CD4-positive, alpha-beta memory T cell (primary cell): ENCODE measurements at regions not wholly inside any gene's neighbourhood (a gene's known extent, or its start where the extent isn't known, plus 50 kb on each side); places are given as distances from the start of the nearest gene placed in this dataset.

Experiments used
- CTCF ChIA-PET: fragments of 350-600 bp; sonication (Branson Sonifier 250); formaldehyde crosslinking; loops from one replicate; lab custom pipeline; 2021; ENCODE audit warnings: inconsistent platforms; ENCODE audit not compliant: partially characterized antibody; lab: Charles Lee
- POLR2A ChIA-PET: fragments of 350-600 bp; sonication (Branson Sonifier 250); formaldehyde crosslinking; loops from one replicate; lab custom pipeline; 2021; ENCODE audit not compliant: partially characterized antibody; lab: Charles Lee
- DNase-seq, 5 donors: peaks; one replicate each; pipeline versions ENCODE4 v3.0.0 to v3.0.0-alpha.2; 2020 to 2022; ENCODE audit warnings: mixed read lengths in 1 of 5
- H3K27ac ChIP-seq: one replicate; pipeline ENCODE4 v1.7.0; 2013; ENCODE audit warnings: low read depth, low read length
- H3K27me3 ChIP-seq: 2 replicates; pipeline ENCODE4 v1.7.0; 2013; ENCODE audit warnings: mild to moderate bottlenecking, low read length, moderate library complexity; ENCODE audit not compliant: insufficient read depth
- H3K36me3 ChIP-seq: 2 replicates; pipeline ENCODE4 v1.7.0; 2013; ENCODE audit warnings: mild to moderate bottlenecking, low read length, moderate library complexity; ENCODE audit not compliant: insufficient read depth
- H3K4me1 ChIP-seq: 2 replicates; pipeline ENCODE4 v1.7.0; 2013; ENCODE audit warnings: mild to moderate bottlenecking, low read length, moderate library complexity; ENCODE audit not compliant: insufficient read depth
- H3K4me3 ChIP-seq, 2 donors: one replicate each; pipeline ENCODE4 v1.7.0; 2013; ENCODE audit warnings: low read length in 2 of 2, mild to moderate bottlenecking in 1 of 2
- H3K9me3 ChIP-seq, 2 donors: one replicate each; pipeline ENCODE4 v1.7.0; 2013; ENCODE audit warnings: low read length in 2 of 2, control low read depth in 1 of 2; ENCODE audit not compliant: control insufficient read depth in 1 of 2
- H3K27ac Mint-ChIP-seq, 7 donors: one replicate each; pipeline ENCODE4 v1.8.0; 2020 to 2021; ENCODE audit warnings: mixed read lengths in 7 of 7, mild to moderate bottlenecking in 6 of 7, inconsistent platforms in 3 of 7, moderate library complexity in 3 of 7
- H3K27me3 Mint-ChIP-seq, 2 donors: one replicate each; pipeline ENCODE4 v1.8.0; 2020 to 2021; ENCODE audit warnings: mixed read lengths in 2 of 2
- H3K36me3 Mint-ChIP-seq, 2 donors: one replicate each; pipeline ENCODE4 v1.8.0; 2020 to 2021; ENCODE audit warnings: mixed read lengths in 2 of 2, inconsistent platforms in 1 of 2, mild to moderate bottlenecking in 1 of 2
- H3K4me1 Mint-ChIP-seq, 4 donors: one replicate each; pipeline ENCODE4 v1.8.0; 2020 to 2021; ENCODE audit warnings: mixed read lengths in 4 of 4, mild to moderate bottlenecking in 1 of 4
- H3K4me3 Mint-ChIP-seq, 8 donors: one replicate each; pipeline ENCODE4 v1.8.0; 2020 to 2021; ENCODE audit warnings: mixed read lengths in 8 of 8, mild to moderate bottlenecking in 7 of 8, moderate library complexity in 6 of 8, inconsistent platforms in 3 of 8
- H3K9me3 Mint-ChIP-seq, 8 donors: one replicate each; pipeline ENCODE4 v1.8.0; 2020 to 2021; ENCODE audit warnings: mixed read lengths in 8 of 8, mild to moderate bottlenecking in 5 of 8, inconsistent platforms in 3 of 8, moderate library complexity in 1 of 8
- intact Hi-C: fragments of 100-400 bp; cut with micrococcal nuclease; formaldehyde crosslinking; loops from one replicate; pipeline ENCODE4 v1.15.1; 2023

DNA sequence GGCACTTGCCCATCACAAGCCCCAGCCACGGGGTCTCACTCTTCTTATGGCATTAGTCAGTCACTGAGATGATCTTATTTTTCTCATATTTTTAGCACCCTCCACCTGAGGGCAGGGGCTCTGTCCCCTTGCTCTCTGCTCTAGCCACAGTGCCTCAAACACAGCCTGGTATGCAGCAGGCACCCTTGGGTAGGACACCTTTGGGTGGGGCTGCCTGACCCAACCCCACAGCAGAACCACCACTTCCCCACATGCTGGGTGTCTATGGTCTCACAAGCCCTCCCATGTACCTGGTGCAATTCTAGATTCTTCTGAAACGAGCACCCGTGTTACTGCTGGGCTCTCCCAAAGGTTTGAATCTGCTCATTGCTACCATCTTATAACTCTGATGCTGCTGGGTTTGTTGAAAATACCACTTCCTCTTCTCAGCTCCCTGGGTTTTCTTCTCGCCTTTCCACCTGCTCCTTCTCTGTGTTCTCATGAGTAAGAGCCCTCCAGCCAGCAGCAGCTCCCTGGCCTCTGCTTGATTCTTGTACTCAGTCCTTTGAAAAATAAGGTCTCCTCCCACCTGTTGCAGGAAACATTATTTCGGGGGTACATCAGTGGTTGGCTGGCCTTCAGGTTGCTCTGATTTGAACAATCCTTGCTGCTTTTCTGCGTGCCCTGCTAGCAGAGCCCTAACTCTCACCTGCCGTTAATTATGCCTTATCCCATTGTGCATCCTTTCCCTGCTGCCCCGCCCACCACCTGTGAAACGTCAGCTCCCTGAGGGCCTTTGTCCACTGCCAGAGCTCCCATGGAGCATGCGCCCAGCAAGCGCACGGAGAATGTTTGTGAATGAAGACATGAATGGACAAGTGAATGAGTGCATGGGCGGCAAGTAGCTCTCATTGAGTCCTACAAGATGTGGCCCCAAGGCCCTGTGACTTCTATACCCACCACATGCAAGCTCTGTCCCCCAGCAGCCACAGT is 1181.6 kb downstream of the TBC1D22A start:
- POLR2A ChIA-PET = no interaction called here

DNA sequence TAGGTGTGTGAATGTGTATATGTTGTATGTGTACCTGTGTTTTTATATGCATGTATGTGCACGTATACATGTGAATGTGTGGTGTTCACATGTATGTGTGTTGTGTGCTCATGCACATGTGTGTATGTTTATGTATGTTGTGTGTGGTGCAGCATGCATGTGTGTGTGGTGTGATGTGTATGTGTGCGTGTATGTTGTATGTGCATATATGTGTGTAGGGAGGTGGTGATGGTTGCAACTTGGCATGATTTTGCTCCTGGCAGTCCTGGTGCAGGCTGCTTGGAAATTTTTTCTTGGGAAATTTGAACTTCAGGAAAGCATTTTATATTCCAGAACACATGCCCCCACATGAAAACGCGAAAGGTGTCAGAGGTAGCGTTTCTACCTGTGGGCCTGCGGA is 1177.8 kb downstream of the TBC1D22A start:
- Histone ChIP-seq H3K27me3 (no peaks in the 10 kb centered on the region), H3K4me1 (no peaks in the 10 kb centered on the region), H3K27ac (no peak overlapping the region), H3K36me3 (no peaks in the 10 kb centered on the region), H3K9me3 (no peaks in the 10 kb centered on the region), H3K4me3 (no peak overlapping the region)
- Mint-ChIP-seq H3K27me3 (peaks cover 3 to 7% of the 10 kb centered on the region in 2 donors), H3K9me3 (peaks cover 0 to 22% (median 7%) of the 10 kb centered on the region in 8 donors), H3K4me3 (no peak overlapping the region), H3K27ac (no peak overlapping the region), H3K4me1 (no peaks in the 10 kb centered on the region), H3K36me3 (no peaks in the 10 kb centered on the region)
- POLR2A ChIA-PET = no interaction called here
- CTCF ChIA-PET = no interaction called here
- intact Hi-C loops = no loop called here
- no peak for DNase-seq

More for the DNA sequence above, 1181.6 kb downstream of the TBC1D22A start:
- CTCF ChIA-PET = no interaction called here
- intact Hi-C loops = no loop called here
- Mint-ChIP-seq H3K4me3 (no peak overlapping the region), H3K27ac (no peak overlapping the region), H3K9me3 (peaks cover 0 to 5% (median 0%) of the 10 kb centered on the region in 8 donors), H3K4me1 (no peaks in the 10 kb centered on the region), H3K36me3 (no peaks in the 10 kb centered on the region), H3K27me3 (peaks cover 3 to 10% of the 10 kb centered on the region in 2 donors)
- Histone ChIP-seq H3K27me3 (no peaks in the 10 kb centered on the region), H3K27ac (no peak overlapping the region), H3K36me3 (no peaks in the 10 kb centered on the region), H3K9me3 (no peaks in the 10 kb centered on the region), H3K4me3 (no peak overlapping the region), H3K4me1 (no peaks in the 10 kb centered on the region)
- DNase-seq = no peak

- Histone ChIP-seq H3K27ac (no peak overlapping the region), H3K36me3 (no peaks in the 10 kb centered on the region), H3K4me1 (no peaks in the 10 kb centered on the region), H3K4me3 (no peak overlapping the region), H3K27me3 (no peaks in the 10 kb centered on the region), H3K9me3 (no peaks in the 10 kb centered on the region)
- no peak for DNase-seq
- intact Hi-C loops = no loop called here
- Mint-ChIP-seq H3K4me3 (no peak overlapping the region), H3K36me3 (no peaks in the 10 kb centered on the region), H3K4me1 (no peaks in the 10 kb centered on the region), H3K27me3 (peaks cover 5% of the 10 kb centered on the region in 2 donors), H3K9me3 (peaks cover 0 to 34% (median 23%) of the 10 kb centered on the region in 8 donors), H3K27ac (no peak overlapping the region)
- ChIA-PET CTCF (no interaction called here), POLR2A (no interaction called here)
These were observed 1171.4 kb downstream of the TBC1D22A start for GRCh38 chr22:47933891-47934290.

DNA sequence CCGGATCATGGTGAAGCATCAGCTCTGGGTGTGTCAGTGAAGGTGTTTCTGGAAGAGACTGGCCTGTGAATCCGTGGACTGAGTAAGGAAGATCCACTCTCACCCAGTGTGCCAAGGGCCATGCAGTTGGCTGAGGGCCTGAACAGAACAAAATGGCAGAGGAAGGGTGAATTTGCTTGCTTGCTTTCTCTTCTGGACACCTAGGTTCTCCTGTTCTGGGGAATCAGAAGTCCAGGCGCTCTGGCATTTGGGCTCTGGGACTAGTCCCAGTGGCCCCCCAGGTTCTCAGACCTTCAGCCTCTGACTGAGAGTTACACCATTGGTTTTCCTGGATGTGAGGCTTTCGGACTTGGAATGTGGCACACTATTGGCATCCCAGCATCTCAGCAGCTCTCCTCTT is 1170.8 kb downstream of the TBC1D22A start:
- Mint-ChIP-seq H3K4me3 (no peak overlapping the region), H3K36me3 (no peaks in the 10 kb centered on the region), H3K27me3 (peaks cover 5 to 7% of the 10 kb centered on the region in 2 donors), H3K27ac (no peak overlapping the region), H3K9me3 (peaks cover 0 to 34% (median 23%) of the 10 kb centered on the region in 8 donors), H3K4me1 (no peaks in the 10 kb centered on the region)
- POLR2A ChIA-PET = no interaction called here
- Histone ChIP-seq H3K9me3 (no peaks in the 10 kb centered on the region), H3K27ac (no peak overlapping the region), H3K4me3 (no peak overlapping the region), H3K4me1 (no peaks in the 10 kb centered on the region), H3K27me3 (no peaks in the 10 kb centered on the region), H3K36me3 (no peaks in the 10 kb centered on the region)
- intact Hi-C loops = no loop called here
- CTCF ChIA-PET = no interaction called here
- no peak for DNase-seq

DNA sequence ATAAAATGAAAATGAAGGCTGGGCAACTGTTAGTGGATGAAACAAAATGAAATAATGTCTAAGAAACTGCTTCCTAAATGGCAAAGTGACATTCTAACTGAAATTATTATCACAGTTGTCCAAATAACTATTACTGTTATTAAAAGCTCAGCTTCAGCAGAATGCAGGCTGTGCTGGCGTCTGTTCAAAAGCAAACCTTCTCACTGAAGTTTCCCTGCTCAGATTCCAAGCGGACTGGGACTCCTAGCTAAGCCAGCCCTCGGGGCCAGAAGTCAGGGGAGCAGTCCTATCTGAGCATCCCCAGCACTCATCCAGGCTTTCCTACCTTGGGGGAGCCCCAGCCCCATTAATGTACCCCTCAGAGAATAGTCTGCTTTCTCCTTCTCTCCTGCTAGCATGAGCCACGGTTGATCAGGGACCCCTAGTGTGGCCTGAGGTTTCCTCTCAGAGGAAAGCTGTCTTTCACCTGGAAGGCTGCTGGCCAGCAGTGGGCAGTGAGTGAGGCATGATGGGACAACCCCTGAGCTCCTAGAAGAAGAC is 1167.3 kb downstream of the TBC1D22A start:
- H3K4me1 ChIP-seq = no peaks in the 10 kb centered on the region
- H3K36me3 Mint-ChIP-seq = no peaks in the 10 kb centered on the region
- POLR2A ChIA-PET = no interaction called here

DNA sequence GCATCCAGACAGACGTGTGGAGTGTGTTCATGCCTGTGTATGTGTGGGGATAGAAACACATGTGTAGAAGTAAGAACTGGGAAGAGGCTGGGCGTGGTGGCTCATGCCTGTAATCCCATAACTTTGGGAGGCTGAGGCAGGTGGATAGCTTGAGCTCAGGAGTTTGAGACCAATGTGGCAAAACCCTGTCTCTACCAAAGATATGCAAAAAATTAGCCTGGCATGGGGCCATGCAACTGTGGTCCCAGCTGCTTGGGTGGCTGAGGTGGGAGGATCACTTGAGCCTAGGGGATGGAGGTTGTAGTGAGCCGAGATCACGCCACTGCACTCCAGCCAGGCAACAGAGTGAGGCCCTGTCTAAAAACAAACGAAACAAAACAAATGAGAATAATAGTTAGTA is 1166.6 kb downstream of the TBC1D22A start:
- Mint-ChIP-seq H3K4me3 (no peak overlapping the region), H3K27me3 (peaks cover 5 to 11% of the 10 kb centered on the region in 2 donors), H3K4me1 (no peaks in the 10 kb centered on the region), H3K9me3 (peaks cover 0 to 18% (median 6%) of the 10 kb centered on the region in 8 donors), H3K36me3 (no peaks in the 10 kb centered on the region), H3K27ac (no peak overlapping the region)
- Histone ChIP-seq H3K27ac (no peak overlapping the region), H3K4me1 (no peaks in the 10 kb centered on the region), H3K27me3 (no peaks in the 10 kb centered on the region), H3K9me3 (no peaks in the 10 kb centered on the region), H3K36me3 (no peaks in the 10 kb centered on the region), H3K4me3 (no peak overlapping the region)
- intact Hi-C loops = no loop called here
- ChIA-PET CTCF (no interaction called here), POLR2A (no interaction called here)
- no peak for DNase-seq

More for the DNA sequence above, 1167.3 kb downstream of the TBC1D22A start:
- Mint-ChIP-seq H3K9me3 (peaks cover 0 to 23% (median 12%) of the 10 kb centered on the region in 8 donors), H3K4me3 (no peak overlapping the region), H3K27ac (no peak overlapping the region), H3K27me3 (peaks cover 5 to 11% of the 10 kb centered on the region in 2 donors), H3K4me1 (no peaks in the 10 kb centered on the region)
- no peak for DNase-seq
- Histone ChIP-seq H3K4me3 (no peak overlapping the region), H3K36me3 (no peaks in the 10 kb centered on the region), H3K9me3 (no peaks in the 10 kb centered on the region), H3K27me3 (no peaks in the 10 kb centered on the region), H3K27ac (no peak overlapping the region)
- intact Hi-C loops = no loop called here
- CTCF ChIA-PET = no interaction called here

GRCh38 chr22:47928631-47929030 is 1166.2 kb downstream of the TBC1D22A start:
- no peaks in the 10 kb centered on the region for H3K9me3 ChIP-seq
- H3K4me1 ChIP-seq = no peaks in the 10 kb centered on the region
- DNase-seq = no peak
- CTCF ChIA-PET = no interaction called here
- H3K4me3 Mint-ChIP-seq = no peak overlapping the region
- POLR2A ChIA-PET = no interaction called here
- no peak overlapping the region for H3K4me3 ChIP-seq
- H3K27ac ChIP-seq = no peak overlapping the region
- intact Hi-C loops = no loop called here
- no peaks in the 10 kb centered on the region for H3K27me3 ChIP-seq
- H3K4me1 Mint-ChIP-seq = no peaks in the 10 kb centered on the region
- no peak overlapping the region for H3K27ac Mint-ChIP-seq
- H3K27me3 Mint-ChIP-seq = peaks cover 5 to 11% of the 10 kb centered on the region in 2 donors
- H3K36me3 Mint-ChIP-seq = no peaks in the 10 kb centered on the region
- no peaks in the 10 kb centered on the region for H3K36me3 ChIP-seq
- peaks cover 0 to 20% (median 3%) of the 10 kb centered on the region in 8 donors for H3K9me3 Mint-ChIP-seq
